Transverse colon (tissue), 4 donors: ENCODE measurements at regions not wholly inside any gene's neighbourhood (a gene's known extent, or its start where the extent isn't known, plus 50 kb on each side); places are given as distances from the start of the nearest gene placed in this dataset.

ENCODE experiments used
- CTCF ChIP-seq, 5 experiments: fragments of 200-600 bp in 3 of 5; fragments of 450-650 bp in 2 of 5; sonication (generic) in 3 of 5; IDR thresholded peaks; 1 replicate in 2 of 5; 2 replicates in 3 of 5; pipeline ENCODE4 v1.5.1; 2016 to 2017; ENCODE audit warnings: antibody characterized with exemption in 5 of 5, inconsistent platforms in 3 of 5, mild to moderate bottlenecking in 2 of 5, moderate library complexity in 1 of 5
- POLR2A ChIP-seq: fragments of 450-650 bp; IDR thresholded peaks from one replicate; pipeline ENCODE4 v1.6.1; 2016; ENCODE audit warnings: antibody characterized with exemption, mild to moderate bottlenecking, moderate library complexity
- POLR2AphosphoS5 ChIP-seq, 3 donors: sonication (generic); formaldehyde crosslinking; IDR thresholded peaks; one replicate each; pipeline ENCODE4 v1.6.1; 2016; ENCODE audit warnings: antibody characterized with exemption in 3 of 3

GRCh38 chr2:83368916-83369315 is 1090.2 kb downstream of the SUCLG1 start:
- no peak for TF ChIP-seq CTCF (IDR thresholded peaks at IDR 0.05)
- TF ChIP-seq POLR2AphosphoS5 (IDR thresholded peaks at IDR 0.05): no peak
- no peak for TF ChIP-seq POLR2A
